Ishikawa (cell line): ENCODE measurements at regions not wholly inside any gene's neighbourhood (a gene's known extent, or its start where the extent isn't known, plus 50 kb on each side); places are given as distances from the start of the nearest gene placed in this dataset.
A peak's percentile ranks its signal among the peaks of the same experiment; 100 is the strongest.

Source experiments
- CEBPB ChIP-seq: IDR thresholded peaks from 2 replicates; pipeline ENCODE4 v1.6.1; 2012
- CREB1 ChIP-seq: IDR thresholded peaks from 2 replicates; pipeline ENCODE4 v1.6.1; 2012; ENCODE audit warnings: low read depth
- EGR1 ChIP-seq: IDR thresholded peaks from 2 replicates; pipeline ENCODE4 v1.6.1; 2012
- EP300 ChIP-seq: IDR thresholded peaks from 2 replicates; pipeline ENCODE4 v1.6.1; 2012; ENCODE audit warnings: borderline replicate concordance
- FOXM1 ChIP-seq: IDR thresholded peaks from 2 replicates; pipeline ENCODE4 v1.6.1; 2012; ENCODE audit warnings: low read depth, borderline replicate concordance
- MAX ChIP-seq: IDR thresholded peaks from 2 replicates; pipeline ENCODE4 v1.6.1; 2012
- NFIC ChIP-seq: IDR thresholded peaks from 2 replicates; pipeline ENCODE4 v1.6.1; 2012
- RAD21 ChIP-seq: IDR thresholded peaks from 2 replicates; pipeline ENCODE4 v1.6.1; 2012; ENCODE audit warnings: low read depth
- REST ChIP-seq: IDR thresholded peaks from 2 replicates; pipeline ENCODE4 v1.6.1; 2012; ENCODE audit warnings: low read depth, mild to moderate bottlenecking
- TAF1 ChIP-seq: IDR thresholded peaks from 2 replicates; pipeline ENCODE4 v1.6.1; 2012; ENCODE audit warnings: low read depth, mild to moderate bottlenecking
- TCF12 ChIP-seq: IDR thresholded peaks from 2 replicates; pipeline ENCODE4 v1.6.1; 2012; ENCODE audit warnings: low read depth
- TEAD4 ChIP-seq: IDR thresholded peaks from 2 replicates; pipeline ENCODE4 v1.6.1; 2012
- USF1 ChIP-seq: IDR thresholded peaks from 2 replicates; pipeline ENCODE4 v1.6.1; 2012
- YY1 ChIP-seq: IDR thresholded peaks from 2 replicates; pipeline ENCODE4 v1.6.1; 2012; ENCODE audit warnings: low read depth
- ZBTB7A ChIP-seq: IDR thresholded peaks from 2 replicates; pipeline ENCODE4 v1.6.1; 2012; ENCODE audit warnings: low read depth

- no peak for TF ChIP-seq RAD21
- TF ChIP-seq YY1, result no peak
- TF ChIP-seq TAF1, result no peak
Observed at GRCh38 chr11:86749821-86750401, 50.4 kb upstream of the PRSS23 start.

GRCh38 chr11:86749376-86749775 is 51.0 kb upstream of the PRSS23 start:
- TF ChIP-seq TAF1 (no peak), FOXM1 (no peak), RAD21 (peak; percentile 17; the same call in 1 of the 2 replicates)

GRCh38 chr11:86748296-86748695 is 52.0 kb upstream of the PRSS23 start:
- TF ChIP-seq FOXM1 (no peak), CREB1 (no peak), NFIC (no peak), TEAD4 (no peak), MAX (no peak), EGR1 (no peak), REST (no peak), CEBPB (no peak), USF1 (no peak)

- TF ChIP-seq CEBPB (no peak), RAD21 (no peak), NFIC (no peak), TCF12 (no peak), REST (no peak), USF1 (no peak), YY1 (no peak), TAF1 (no peak), MAX (no peak), FOXM1 (no peak), EP300 (no peak)
Observed at GRCh38 chr11:86747801-86748200, 52.5 kb upstream of the PRSS23 start.

GRCh38 chr11:86746514-86746913 is 53.8 kb upstream of the PRSS23 start:
- TF ChIP-seq TAF1 (no peak), EGR1 (no peak), MAX (no peak), EP300 (no peak), CREB1 (no peak), TEAD4 (no peak), ZBTB7A (no peak)

- TF ChIP-seq CREB1 (no peak), FOXM1 (no peak), MAX (no peak), TCF12 (no peak), EGR1 (no peak), YY1 (no peak), RAD21 (no peak), CEBPB (no peak), ZBTB7A (no peak), REST (no peak), NFIC (no peak), TEAD4 (no peak), USF1 (no peak), TAF1 (no peak)
Observed at GRCh38 chr11:86745571-86745970, 54.8 kb upstream of the PRSS23 start.
